AG20443 (cell line): ENCODE measurements at regions not wholly inside any gene's neighbourhood (a gene's known extent, or its start where the extent isn't known, plus 50 kb on each side); places are given as distances from the start of the nearest gene placed in this dataset.
A peak's percentile ranks its signal among the peaks of the same experiment; 100 is the strongest.
"Not testable (repeated sequence)": the region's sequence is repeated elsewhere in the genome, so short reads cannot be mapped to it uniquely, and the experiment has no call there.

Experiments
- DNase-seq: peaks from one replicate; pipeline ENCODE4 v3.0.0; 2012; ENCODE audit warnings: low spot score, mixed read lengths

DNA sequence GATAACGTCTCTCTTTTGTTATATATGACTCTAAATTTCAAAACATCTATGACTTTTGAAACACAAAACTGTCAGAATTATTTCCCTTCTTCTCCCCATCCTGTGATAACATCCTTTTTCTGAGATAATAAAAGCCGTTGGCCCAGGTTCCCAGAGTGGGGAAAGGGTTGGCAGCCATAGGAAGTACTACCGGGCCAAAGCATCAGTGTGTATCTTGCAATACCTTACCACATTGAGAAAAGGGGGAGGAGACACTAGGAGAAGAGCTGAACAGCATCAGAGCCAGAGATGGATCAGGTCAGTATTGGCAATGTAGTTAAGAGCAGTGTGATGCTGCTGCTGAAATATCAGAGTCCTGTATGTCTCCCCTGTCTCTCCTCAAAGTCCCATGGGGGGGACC lies 210.0 kb upstream of the PROK2 start:
- no peak for DNase-seq

DNA sequence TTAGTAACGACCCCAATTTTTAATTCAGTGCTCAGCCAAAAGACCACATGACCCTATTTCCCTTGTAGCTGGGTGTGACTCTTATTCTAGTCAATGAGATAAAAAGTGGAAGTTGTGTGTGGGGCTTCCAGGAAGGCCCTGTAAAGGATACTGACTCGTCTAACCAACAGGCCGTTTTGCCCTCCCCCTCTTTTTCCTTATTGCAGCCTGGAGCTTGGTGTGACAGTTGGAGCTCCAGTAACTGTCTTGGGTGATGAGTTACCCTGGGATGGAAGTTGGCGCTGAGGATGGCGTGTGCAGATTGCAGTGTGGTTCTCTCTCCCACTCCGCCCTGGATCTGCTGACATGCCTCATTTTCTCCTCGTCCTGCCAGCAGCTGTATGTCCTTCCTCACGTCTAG lies 209.3 kb upstream of the PROK2 start:
- no peak for DNase-seq

DNA sequence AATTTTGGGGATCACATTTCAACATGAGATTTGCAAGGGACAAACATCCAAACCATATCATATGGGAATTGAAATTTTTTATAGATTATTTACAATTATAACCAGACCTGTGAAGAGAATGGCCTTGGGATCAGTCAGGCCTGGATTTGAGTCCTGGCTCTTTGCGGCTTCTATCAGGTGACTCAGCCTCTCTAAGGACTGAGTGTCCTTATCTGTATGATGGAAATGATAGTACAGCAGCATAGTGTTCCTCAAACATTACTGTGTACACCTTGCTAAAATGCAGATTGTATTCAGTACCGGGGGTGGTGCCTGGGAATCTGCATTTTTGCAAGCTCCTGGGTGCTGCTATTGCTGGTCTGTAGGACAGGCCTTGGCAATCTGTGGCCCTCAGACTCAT lies 206.7 kb upstream of the PROK2 start:
- no peak for DNase-seq

DNA sequence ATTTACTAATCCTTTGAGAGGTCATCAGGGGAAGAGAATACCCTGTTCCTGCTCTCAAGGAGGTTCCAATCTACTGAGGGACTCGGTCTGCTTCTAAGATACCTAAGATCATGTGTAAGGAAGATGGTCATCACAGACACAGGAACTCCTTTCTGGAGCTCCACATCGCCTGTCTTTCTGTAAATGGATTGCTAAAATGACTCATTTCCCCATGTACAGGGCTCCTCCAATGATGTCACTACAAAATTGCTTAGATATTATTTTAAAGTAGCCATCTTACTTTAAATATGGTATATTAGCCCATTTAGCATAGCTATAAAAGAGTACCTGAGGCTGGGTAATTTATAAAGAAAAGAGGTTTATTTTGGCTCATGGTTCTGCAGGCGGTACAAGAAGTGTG lies 206.1 kb upstream of the PROK2 start:
- DNase-seq: no peak

DNA sequence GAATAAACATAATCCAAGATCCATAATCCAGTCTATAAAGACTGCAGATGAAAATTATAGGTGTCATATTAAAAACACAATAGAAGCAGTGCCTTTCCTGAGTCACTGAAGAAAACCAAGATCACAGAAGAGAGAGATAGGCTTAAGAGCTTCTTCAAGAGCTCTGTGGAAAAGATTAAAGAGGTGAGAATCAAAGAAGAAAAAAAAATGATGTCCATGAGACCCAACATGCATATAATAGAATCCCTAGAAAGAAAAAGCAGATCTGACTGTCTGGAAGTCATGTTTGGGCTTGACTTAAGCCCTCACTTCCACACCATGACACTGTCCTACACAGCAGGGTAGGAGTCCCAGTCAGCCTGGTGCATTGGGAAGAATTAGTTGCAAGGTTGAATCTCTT lies 205.6 kb upstream of the PROK2 start:
- no peak for DNase-seq

DNA sequence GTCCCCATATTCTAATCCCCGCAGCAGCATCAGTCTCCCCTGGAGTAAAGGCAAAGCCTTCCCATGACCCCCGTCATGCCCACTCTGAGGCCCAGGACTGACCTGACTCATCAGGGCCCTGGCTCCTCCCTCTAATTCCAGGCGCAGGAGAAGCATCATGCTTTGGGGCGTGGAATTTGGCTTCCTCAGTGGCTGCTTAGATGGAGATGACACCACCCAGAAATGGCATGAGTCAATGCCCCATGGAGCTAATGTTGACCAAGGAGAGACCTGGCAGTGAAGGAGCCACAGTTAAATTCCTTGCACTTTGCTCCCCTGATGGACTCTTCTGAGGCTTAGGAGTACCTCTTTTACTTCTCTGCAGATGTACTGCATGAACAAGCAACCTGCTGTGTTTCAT lies 204.2 kb upstream of the PROK2 start:
- peak; percentile 85 for DNase-seq

DNA sequence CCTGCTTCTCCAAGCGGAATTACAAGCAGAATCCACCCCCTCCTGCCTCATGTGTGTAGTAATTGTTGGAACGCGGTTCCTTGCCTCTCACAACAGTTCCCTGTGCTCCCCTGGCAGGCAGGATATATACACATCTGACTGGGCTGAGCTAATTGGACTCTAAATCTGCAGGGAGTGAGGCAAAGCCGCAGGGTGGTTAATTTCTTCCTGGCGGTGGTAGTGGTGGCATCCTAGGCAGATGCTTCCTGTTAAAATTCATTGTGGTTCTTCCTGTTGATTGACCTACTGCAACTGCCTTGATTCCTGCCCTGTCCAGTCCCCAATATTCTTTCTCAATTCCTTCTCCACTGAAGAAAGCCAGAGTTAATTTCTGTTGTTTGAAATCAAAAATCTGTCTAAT lies 202.9 kb upstream of the PROK2 start:
- DNase-seq: no peak

DNA sequence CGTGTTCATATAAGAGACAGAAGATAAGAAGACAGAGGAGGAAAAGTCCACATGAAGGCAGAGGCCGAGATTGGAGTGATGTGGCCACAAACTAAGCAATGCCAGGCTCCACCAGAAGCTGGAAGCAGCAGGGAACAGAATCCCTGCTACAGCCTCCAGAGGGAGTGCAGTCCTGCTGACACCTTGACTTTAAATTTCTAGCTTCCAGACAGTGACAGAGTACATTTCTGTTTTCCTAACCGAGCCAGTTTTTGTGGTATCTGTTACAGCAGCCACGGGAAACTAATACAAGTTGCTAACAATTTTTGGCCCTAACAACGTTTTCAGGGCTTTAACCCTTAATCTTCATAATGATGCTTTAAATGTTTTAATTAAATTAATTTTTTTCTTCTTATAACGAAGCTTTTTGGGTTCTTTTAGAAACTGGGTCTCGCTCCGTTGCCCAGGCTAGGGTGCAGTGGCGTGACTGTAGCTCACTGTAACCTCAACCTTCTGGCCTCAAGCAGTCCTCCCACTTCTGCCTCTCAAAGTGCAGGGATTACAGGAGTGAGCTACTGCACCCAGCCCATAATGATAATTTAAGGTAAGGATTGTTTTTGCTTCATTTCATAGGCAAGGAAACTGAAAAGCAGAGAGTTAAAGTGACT lies 202.3 kb upstream of the PROK2 start:
- DNase-seq: no peak

DNA sequence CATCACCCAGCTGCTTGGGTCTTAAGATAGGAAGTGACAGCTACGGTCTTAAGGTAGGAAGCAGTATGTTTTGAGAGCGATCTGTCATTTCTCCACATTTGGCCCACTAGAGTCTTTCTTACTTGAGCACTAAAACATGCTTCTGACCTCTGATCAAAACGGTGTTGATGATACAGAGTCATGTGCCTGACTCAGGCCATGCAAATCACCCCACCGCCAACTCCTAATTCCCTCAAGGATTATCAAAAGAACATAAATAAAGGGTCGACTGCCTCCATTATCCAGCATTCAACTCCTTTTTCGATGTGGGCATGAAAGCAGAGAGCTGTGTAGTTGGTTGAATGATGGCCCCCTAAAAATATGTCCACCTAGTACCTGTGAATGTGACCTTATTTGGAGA lies 201.7 kb upstream of the PROK2 start:
- DNase-seq: no peak

DNA sequence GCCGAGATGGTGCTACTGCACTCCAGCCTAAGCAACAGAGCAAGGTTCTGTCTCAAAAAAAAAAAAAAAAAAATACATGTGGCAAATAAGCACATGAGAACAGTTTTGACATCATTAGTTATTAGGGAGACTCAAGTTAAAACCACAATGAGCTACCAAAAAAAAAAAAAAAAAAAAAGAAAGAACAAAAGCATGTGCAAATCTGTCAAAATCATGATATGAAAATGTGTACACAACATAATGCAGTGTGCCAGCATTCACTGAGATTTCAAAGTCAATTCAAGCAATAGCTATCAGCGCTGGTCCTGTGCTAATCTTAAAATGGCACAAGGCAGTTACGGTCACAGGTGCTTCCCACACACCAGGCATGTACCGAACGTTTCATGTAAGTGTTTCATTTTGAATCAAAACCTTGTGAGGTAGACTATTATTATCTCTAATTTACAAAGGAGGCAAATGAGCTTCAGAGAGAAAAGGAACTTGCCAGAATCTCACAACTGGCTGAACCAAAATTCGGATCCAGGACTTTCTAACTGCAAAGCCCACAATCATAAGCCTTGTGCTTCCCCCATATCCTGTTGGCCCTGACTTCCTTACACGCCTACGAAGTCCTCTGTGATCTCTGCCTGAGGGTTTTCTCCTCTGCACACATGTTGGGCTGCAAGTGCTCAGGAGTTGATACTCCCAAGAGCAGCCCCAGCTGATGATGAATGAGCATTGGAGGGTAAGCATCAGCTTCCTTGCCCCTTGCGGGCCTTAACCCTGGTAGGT lies 200.1 kb upstream of the PROK2 start:
- no peak for DNase-seq

DNA sequence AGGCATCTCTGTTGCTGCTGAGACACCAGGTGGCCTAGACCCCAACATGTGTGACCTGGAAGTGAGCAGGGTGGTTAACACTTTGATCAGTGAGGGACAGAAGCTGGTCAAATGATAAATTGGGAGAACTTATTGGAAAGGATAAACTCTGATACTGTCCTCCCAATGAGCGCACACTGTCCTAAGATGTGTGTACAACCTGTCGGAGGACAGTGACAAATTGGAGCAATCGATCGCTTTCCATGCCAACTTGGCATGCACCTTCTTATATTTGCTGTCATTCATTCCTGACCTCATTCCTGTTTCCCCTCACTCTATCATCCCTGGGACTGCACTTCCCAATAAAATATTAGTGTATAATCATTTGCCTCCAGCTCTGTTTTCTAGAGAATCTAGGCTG lies 198.7 kb upstream of the PROK2 start:
- no peak for DNase-seq

DNA sequence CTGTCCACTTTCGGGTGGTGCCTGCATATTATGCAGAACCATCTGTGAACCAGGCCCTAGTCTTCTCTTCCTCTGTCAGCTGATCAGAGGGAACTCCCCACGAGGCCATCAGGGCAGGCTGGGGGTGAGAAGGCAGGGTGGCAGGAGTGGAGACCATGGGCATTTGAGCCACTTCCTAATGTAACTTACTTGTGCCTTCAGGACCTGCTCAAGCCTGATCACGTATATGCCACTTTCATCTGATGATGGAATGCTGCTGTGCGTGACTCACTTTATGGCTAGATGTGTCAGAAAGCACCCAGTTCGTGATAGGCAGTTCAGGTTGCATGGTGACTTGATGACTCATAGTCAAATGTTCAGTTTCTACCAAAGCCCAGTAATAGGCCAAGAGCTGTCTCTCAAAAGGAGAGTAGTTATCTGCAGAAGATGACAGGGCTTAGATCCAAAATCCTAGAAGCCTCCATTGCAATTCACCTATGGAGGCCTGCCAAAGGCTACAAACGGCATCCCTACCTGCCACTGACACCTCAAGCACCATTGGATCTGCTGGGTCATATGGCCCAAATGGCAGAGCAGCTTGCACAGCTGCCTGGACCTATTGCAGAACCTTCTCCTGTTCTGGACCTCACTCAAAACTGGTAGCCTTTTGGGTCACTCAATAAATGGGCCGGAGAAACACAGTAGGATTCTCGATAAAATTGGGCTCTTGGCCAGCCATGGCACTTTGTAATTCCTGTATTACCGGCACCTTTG lies 197.7 kb upstream of the PROK2 start:
- DNase-seq: not testable (repeated sequence)

DNA sequence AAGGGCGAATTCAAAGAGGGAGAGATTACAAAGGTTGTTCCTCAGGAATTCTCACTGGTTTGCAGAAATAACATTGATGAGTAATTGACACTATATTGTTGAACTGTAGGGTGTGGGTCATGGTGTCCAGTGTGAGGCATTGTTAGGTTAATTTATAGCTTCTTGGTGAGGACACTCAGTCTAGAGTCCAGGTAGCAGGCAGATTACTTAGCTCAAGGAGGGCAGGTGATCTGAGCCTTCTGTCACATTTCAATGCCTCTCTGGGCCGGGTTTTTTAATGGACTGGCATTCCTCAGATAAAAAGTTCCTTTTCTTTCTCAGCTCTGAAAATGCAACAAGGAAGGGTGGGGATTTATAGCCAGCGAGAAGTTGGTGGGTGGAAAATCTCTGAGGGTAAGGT lies 194.2 kb upstream of the PROK2 start:
- no peak for DNase-seq

DNA sequence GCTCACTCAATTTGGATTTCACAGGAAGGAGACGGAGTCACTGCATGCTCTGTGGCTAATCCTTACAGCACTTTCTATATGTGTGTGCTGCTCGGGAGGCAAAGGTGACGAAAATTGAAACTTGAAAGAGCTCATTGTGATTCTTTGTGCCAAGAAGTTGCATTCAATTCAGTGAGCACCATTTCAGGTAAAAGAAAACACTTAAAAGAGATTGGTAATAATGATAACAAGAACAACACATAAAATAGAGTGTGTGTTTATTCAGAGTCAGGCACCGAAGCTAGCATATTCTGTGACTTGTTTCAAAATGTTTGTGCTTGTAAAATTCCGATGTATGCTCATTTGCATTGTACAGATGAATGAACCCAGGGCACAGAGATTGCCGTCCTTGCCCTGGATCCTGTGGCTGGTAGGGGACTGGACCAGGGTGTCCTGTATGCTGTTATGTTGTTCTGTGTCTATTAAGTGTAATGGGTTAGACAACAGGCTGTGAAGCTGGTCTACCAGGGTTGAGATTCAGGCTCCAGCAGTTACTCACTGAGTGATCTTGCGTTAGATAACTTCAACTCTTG lies 193.3 kb upstream of the PROK2 start:
- no peak for DNase-seq

DNA sequence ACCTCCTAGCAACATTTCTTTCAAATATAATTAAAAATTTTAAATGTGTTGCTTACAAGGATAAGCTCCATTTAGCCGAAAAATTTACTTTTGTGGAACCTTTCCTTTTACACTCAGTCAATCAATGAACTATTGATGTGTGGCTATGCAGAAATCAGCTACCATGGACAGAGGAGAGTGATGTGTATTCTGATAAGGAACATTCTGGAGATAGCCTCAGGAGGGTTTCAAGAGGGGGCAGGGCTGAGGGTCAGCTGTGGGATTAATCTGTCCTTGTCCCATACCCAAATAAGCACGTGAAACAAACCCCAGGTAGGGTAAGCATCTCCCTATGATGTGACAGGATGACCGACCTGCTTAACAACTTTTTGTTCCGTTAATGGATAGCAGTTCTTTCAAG lies 192.6 kb upstream of the PROK2 start:
- no peak for DNase-seq

DNA sequence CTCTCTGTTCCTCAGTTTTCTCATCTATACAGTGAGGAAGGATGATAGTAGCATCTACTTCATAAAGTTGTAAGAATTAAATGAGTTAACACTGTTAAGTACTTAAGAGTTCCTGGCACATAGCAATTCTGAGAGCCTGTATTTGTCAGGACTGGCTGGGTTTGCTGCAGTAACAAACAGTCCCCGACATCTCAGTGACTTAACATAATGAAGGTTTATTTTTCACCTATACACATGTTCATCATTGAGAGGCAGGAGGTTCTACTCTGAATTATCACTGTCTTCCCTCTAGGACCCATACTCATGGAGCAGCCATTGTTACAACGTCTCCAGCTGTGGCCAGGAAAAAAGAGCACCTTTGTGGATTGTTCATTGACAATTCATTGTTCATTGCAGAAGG lies 190.6 kb upstream of the PROK2 start:
- no peak for DNase-seq

DNA sequence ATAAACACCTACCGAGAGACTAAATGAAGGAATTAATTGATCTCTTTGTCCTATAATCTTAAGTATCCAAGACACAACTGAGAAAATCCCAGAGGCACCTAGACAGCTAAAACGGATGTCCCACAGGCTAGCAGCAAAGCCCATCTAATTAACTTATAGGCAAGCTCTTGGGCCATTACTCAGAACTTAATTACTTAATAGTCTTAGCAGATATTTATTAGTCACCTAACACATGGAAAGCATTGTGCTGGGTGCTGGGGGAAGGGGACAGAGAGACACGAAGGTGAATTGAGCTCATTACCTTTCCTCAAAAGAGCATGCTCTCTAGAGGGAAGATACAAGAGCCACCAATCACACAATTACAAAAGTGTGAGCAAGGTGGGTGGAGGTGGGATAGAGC lies 189.8 kb upstream of the PROK2 start:
- no peak for DNase-seq

DNA sequence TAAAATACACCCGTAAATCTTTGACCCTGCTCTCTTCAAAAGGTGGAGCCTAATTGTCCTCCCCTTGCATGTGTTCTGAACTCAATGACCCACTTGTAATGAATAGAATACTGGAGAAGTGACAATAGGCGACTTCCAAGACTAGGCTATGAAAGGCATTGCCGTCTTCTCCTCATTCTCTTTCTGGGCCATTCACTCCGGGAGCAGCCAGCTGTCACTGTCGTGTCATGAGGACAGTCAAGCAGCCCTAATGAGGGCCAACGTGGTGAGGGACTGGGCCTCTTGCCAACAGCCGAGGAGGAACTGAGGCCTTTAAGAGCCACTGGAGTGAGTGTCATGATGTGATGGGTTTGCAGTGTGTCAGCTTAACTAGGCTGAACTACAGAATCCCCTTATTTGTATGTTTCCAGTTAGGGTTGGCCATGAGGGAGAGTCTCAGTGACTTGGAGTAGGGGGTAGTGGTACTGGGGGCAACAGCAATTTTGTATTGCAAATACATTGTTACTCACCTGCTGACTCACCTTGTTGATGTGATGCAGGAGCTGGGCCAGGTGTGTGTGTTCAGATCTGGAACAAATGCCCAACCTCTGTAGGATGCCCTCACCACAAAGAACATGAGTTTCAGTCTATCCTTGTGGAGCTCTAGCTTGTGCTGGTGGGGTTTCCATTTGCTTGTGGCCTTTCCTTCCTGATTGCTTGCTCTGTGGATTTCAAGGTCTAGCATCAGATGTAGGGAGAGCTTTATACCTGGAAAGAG lies 188.5 kb upstream of the PROK2 start:
- DNase-seq: no peak

DNA sequence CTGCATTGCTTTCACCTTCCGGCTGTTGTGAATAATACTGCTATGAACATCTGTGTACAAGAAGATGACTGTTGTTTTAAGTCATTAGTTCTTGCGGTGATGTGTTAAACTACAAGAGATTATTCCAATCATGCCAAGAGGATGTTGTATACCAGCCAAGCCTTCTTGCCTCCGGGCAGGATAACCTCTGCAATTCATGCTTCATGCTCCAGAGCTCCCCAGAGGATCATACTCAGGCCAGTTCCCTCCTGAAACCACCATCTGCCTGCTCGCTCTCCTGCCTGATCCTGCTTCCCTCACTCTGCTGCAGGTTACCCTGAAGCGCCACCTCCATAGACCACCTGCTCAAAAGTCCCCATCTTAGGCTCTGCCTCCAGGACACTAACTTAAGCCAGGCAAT lies 187.1 kb upstream of the PROK2 start:
- DNase-seq: peak; percentile 29

DNA sequence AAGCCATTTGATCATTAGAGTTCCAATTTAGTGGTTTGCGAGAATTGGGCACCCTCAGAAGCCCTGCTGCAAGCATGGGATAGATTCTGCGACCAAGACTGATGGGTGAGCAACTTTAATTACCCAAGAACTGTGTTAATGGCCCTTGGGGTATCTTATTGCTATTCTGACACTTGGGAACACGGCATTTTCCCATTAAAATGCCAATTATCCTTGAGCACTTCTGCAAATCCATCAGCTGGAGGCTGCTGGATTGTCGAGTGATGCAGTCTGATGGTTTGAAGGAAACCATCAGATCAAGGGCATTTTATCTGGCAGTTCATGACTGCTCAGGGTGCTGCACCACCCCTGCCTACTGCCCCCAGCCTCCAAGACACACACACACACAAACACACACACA lies 183.6 kb upstream of the PROK2 start:
- no peak for DNase-seq

DNA sequence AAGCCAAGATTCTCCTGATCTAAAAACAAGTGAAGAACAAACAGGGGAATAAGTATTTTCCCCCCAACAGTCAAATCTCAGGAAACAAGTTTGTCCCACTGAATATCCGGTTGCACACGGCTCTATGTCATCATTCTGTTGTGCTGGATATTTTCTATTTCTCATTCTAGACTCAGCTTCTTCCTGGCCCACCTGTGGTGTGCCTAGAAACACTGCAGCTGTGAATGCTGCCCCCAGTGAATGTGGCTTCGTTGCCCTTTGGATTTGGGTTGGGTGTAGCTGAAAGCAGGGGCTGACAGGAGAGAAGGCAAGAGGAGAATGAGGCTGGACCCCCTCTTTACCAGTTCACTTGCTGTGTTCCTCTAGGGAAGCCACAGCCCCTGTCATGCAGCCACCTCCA lies 181.2 kb upstream of the PROK2 start:
- DNase-seq: no peak

DNA sequence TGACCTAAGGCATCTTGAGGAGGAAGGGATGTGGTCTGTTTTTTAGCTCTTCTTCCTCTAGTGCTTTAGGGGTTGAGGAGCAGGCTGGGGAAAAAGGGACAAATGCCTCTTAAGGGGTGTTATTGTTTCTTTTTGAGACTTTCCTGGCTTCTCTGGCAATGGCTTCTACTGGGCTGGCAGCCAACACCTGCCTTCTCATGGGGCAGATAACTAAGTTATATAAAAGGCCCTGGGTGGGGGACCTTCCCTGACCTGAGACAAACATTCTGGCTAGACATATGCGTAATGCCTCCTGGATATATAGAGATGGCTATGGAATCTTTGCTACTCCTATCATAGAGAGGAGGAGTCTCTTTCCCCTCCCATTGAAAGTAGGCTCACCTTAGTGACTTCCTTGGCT lies 179.2 kb upstream of the PROK2 start:
- DNase-seq: no peak
